AG09309 (cell line): ENCODE measurements at regions not wholly inside any gene's neighbourhood (a gene's known extent, or its start where the extent isn't known, plus 50 kb on each side); places are given as distances from the start of the nearest gene placed in this dataset.

Experiments used
- DNase-seq: peaks from one replicate; pipeline ENCODE4 v3.0.0-alpha.2; 2010; ENCODE audit warnings: low read depth
- H3K4me3 ChIP-seq: 2 replicates; pipeline ENCODE4 v1.5.1; 2011; ENCODE audit warnings: mild to moderate bottlenecking, low read depth, low read length, moderate library complexity; ENCODE audit not compliant: control insufficient read depth
- CTCF ChIP-seq: IDR thresholded peaks from 2 replicates; pipeline ENCODE4 v1.5.1; 2011; ENCODE audit warnings: mild to moderate bottlenecking, low read depth, low read length, inconsistent platforms; ENCODE audit not compliant: insufficient read depth, control insufficient read depth; ENCODE audit errors: missing control alignments

- no peak for DNase-seq
- TF ChIP-seq CTCF: no peak
- H3K4me3 ChIP-seq: no peak overlapping the region
Measured at GRCh38 chr3:5733995-5734394, 546.5 kb downstream of the EDEM1 start.

- DNase-seq: no peak
- no peak for TF ChIP-seq CTCF
- H3K4me3 ChIP-seq: no peak overlapping the region
Measured at GRCh38 chr3:5735896-5736295, 548.4 kb downstream of the EDEM1 start.

DNA sequence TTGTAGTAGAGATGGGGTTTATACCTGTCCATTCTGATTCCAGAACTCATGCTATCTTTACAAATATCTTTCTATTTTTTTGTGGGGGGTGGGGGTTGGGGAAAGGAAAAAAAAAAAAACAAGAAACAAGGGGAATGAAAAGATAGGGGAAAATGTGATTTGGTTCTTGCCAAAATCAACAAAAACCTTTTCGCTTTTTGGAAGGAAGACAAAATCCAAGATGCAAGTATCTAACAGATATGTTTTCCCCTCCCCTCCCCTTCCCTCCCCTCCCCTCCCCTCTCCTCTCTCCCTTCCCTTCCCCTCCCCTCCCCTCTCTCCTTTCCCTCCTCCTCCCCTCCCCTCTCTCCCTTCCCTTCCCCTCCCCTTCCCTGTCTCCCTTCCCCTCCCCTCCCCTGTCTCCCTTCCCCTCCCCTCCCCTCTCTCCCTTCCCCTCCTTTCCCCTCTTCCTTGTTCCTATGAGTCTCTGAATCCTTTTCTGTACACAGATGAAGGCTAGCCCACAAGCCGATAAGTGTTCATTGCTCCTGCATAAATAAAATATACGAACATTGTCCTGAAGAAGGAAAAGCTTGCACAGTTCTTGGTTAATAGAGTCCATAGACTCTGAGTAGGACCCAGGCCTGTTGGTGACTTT lies 551.9 kb downstream of the EDEM1 start:
- H3K4me3 ChIP-seq: no peak overlapping the region
- DNase-seq: no peak

DNA sequence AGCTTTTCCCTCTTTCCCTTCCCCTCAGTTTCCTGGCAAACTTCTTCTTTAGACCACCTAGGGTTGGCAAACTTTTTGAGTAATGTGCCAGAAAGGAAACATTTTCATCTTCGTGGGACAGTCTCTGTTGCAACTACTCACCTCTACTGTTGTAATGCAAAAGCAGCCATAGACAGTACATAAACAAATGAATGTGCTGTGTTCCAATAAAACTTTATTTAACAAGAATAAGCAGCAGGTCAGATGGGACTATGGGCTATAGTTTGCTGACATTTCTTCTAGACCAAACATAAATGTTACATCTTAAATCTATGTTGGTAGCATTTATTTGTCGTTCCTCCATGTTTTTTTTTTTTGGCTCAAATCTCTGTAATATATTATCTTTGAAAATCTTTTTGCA lies 552.4 kb downstream of the EDEM1 start:
- no peak overlapping the region for H3K4me3 ChIP-seq
- TF ChIP-seq CTCF: no peak
- no peak for DNase-seq

More for the DNA sequence above, 551.9 kb downstream of the EDEM1 start:
- no peak for TF ChIP-seq CTCF

DNA sequence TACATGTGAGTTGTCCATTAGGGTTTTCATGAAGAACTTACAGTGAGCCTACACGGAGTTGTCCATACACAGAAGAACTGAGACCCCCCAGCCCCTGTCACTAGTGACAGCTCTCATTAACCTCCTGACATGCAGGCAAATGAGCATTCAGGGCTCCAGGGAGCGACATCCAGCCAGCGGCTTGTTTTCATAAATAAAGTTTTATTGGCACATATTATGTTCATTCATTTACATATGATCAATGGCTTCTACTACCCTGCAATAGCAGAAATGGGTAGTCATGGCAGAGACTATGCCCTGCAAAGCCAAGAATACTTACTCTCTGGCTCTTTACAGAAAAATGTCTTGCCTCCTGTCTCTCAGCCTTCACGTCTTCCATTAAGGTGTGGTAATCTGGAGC lies 553.5 kb downstream of the EDEM1 start:
- no peak overlapping the region for H3K4me3 ChIP-seq
- TF ChIP-seq CTCF: no peak
- DNase-seq: no peak

- no peak for TF ChIP-seq CTCF
- DNase-seq: no peak
- H3K4me3 ChIP-seq: no peak overlapping the region
Measured at GRCh38 chr3:5750091-5750490, 562.6 kb downstream of the EDEM1 start.
